ENCODE measurements at regions not wholly inside any gene's neighbourhood (a gene's known extent, or its start where the extent isn't known, plus 50 kb on each side); places are given as distances from the start of the nearest gene placed in this dataset.

- intact Hi-C loops (cut with DNase I): no loop called here
- FAIRE-seq (no peak), ATAC-seq (no peak), DNase-seq (no peak)
- Histone ChIP-seq H3K4me3 (no peak overlapping the region), H3K9me3 (no peaks in the 10 kb centered on the region), H3K27ac (no peak overlapping the region), H3K4me1 (no peaks in the 10 kb centered on the region), H3K36me3 (no peaks in the 10 kb centered on the region), H3K27me3 (no peaks in the 10 kb centered on the region)
- WGBS, 2 donors: 47 to 50% methylated on average over 2 of the region's 2 CpGs
- TF ChIP-seq, protein P1, sequence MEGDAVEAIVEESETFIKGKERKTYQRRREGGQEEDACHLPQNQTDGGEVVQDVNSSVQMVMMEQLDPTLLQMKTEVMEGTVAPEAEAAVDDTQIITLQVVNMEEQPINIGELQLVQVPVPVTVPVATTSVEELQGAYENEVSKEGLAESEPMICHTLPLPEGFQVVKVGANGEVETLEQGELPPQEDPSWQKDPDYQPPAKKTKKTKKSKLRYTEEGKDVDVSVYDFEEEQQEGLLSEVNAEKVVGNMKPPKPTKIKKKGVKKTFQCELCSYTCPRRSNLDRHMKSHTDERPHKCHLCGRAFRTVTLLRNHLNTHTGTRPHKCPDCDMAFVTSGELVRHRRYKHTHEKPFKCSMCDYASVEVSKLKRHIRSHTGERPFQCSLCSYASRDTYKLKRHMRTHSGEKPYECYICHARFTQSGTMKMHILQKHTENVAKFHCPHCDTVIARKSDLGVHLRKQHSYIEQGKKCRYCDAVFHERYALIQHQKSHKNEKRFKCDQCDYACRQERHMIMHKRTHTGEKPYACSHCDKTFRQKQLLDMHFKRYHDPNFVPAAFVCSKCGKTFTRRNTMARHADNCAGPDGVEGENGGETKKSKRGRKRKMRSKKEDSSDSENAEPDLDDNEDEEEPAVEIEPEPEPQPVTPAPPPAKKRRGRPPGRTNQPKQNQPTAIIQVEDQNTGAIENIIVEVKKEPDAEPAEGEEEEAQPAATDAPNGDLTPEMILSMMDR (IDR thresholded peaks at IDR 0.05): no peak
These were observed 277.2 kb downstream of the SUCLG1 start for GRCh38 chr2:84181927-84182326.

DNA sequence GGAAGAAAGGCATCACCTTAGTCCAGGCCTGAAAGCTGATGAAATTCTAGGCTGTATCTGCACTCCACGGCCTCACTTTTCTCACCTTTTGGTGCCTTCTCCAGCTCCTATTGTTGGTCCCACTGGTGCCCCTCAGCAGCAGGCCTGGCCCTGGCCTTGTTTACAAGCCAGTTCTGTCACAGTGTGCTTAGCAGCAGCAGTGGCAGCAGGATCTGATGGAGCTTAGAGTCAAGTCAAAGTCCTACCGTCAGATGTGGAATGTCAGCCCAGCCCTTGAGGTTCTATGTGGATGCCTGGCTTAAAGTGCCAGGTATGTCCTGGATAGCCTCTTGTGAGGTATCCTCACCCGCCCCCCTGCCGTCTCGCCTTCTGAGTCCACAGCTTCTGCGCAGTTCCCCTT, 281.3 kb downstream of the SUCLG1 start:
- TF ChIP-seq, protein P1 (IDR thresholded peaks at IDR 0.05): no peak
- ATAC-seq (no peak), FAIRE-seq (no peak), DNase-seq (no peak)
- intact Hi-C loops (cut with DNase I): no loop called here
- H3K27ac ChIP-seq: no peak overlapping the region
- H3K27me3 ChIP-seq: no peaks in the 10 kb centered on the region
- no peak overlapping the region for H3K4me3 ChIP-seq
- no peaks in the 10 kb centered on the region for H3K4me1 ChIP-seq
- WGBS, 2 donors: 73 to 76% methylated on average over 6 of the region's 6 CpGs
- no peaks in the 10 kb centered on the region for H3K9me3 ChIP-seq
- H3K36me3 ChIP-seq: no peaks in the 10 kb centered on the region

- ATAC-seq (no peak), FAIRE-seq (no peak), DNase-seq (no peak)
- Histone ChIP-seq H3K27ac (no peak overlapping the region), H3K9me3 (no peaks in the 10 kb centered on the region), H3K27me3 (no peaks in the 10 kb centered on the region), H3K36me3 (no peaks in the 10 kb centered on the region), H3K4me1 (no peaks in the 10 kb centered on the region), H3K4me3 (no peak overlapping the region)
- 80 to 83% methylated on average over 3 of the region's 3 CpGs for WGBS, 2 donors
- TF ChIP-seq, protein P1 (IDR thresholded peaks at IDR 0.05): no peak
- intact Hi-C loops (cut with DNase I): no loop called here
These were observed 283.1 kb downstream of the SUCLG1 start for GRCh38 chr2:84175970-84176369.

GRCh38 chr2:84175340-84175739, 283.7 kb downstream of the SUCLG1 start:
- no peak for DNase-seq
- Histone ChIP-seq H3K4me3 (no peak overlapping the region), H3K27me3 (no peaks in the 10 kb centered on the region), H3K4me1 (no peaks in the 10 kb centered on the region), H3K9me3 (no peaks in the 10 kb centered on the region), H3K27ac (no peak overlapping the region), H3K36me3 (no peaks in the 10 kb centered on the region)
- no peak for FAIRE-seq
- no peak for ATAC-seq
- TF ChIP-seq, protein P1 (IDR thresholded peaks at IDR 0.05): no peak
- intact Hi-C loops (cut with DNase I): no loop called here
- 38 to 56% methylated on average over 1 of the region's 1 CpG for WGBS, 2 donors

DNA sequence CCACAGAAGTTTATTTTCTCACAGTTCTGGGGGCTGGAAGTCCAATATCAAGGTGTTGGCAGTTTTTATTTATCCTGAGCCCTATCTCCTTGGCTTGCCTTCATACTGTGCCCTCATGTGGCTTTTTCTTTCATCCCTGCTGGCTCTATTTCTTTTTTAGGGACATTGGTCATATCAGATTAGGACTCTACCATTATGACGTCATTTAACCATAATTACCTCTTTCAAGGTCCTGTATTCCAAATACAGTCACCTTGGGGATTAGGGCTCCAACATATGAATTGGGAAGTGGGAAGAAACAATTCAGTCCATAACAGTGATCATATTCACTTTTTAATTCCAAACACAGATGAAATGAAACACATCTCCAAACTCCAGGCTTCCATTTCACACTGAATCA, 286.0 kb downstream of the SUCLG1 start:
- Histone ChIP-seq H3K4me3 (no peak overlapping the region), H3K36me3 (no peaks in the 10 kb centered on the region), H3K4me1 (no peaks in the 10 kb centered on the region), H3K9me3 (no peaks in the 10 kb centered on the region), H3K27me3 (no peaks in the 10 kb centered on the region), H3K27ac (no peak overlapping the region)
- no peak for ATAC-seq
- DNase-seq: no peak
- TF ChIP-seq, protein P1 (IDR thresholded peaks at IDR 0.05): no peak
- intact Hi-C loops (cut with DNase I): no loop called here
- no peak for FAIRE-seq
- WGBS, 2 donors: 29 to 42% methylated on average over 1 of the region's 1 CpG

Measured in pancreas (tissue), 10 donors.